Panc1 (cell line): ENCODE measurements at regions not wholly inside any gene's neighbourhood (a gene's known extent, or its start where the extent isn't known, plus 50 kb on each side); places are given as distances from the start of the nearest gene placed in this dataset.

ENCODE experiments used
- ATAC-seq: fragments of 200-7000 bp; cut with Tn5 transposase; 2 replicates; pipeline ENCODE4 v1.9.1; 2020; ENCODE audit warnings: mild to moderate bottlenecking, moderate library complexity
- BruUV-seq: library from RNA; stranded (reverse); fragments of 400-500 nt; replicated peaks from 2 replicates; lab custom pipeline; 2021; lab: Mats Ljungman, UMichigan
- CTCF ChIA-PET: fragments of 300-600 bp; sonication (Branson Sonifier 250); formaldehyde crosslinking; loops from one replicate; lab custom pipeline; 2022; ENCODE audit warnings: antibody characterized with exemption; lab: Charles Lee
- POLR2A ChIA-PET: fragments of 300-600 bp; sonication (Branson Sonifier 250); formaldehyde crosslinking; loops from one replicate; lab custom pipeline; 2022; ENCODE audit warnings: antibody characterized with exemption; lab: Charles Lee
- DNase-seq: peaks from one replicate; pipeline ENCODE4 v3.0.0-alpha.2; 2010; ENCODE audit warnings: low read depth, low spot score
- H3K27ac ChIP-seq: 2 replicates; pipeline ENCODE4 v1.5.1; 2011; ENCODE audit warnings: mild to moderate bottlenecking, low read length, inconsistent platforms
- H3K27me3 ChIP-seq: fragments of 200-500 bp; sonication (Bioruptor generic); 2 replicates; pipeline ENCODE4 v1.6.0; 2014; ENCODE audit warnings: low read length, inconsistent platforms; ENCODE audit not compliant: control insufficient read depth, insufficient read depth
- H3K36me3 ChIP-seq: fragments of 200-500 bp; sonication (Bioruptor generic); 2 replicates; pipeline ENCODE4 v1.5.1; 2014; ENCODE audit warnings: inconsistent platforms, mild to moderate bottlenecking, low read length, moderate library complexity; ENCODE audit not compliant: control insufficient read depth, insufficient read depth
- H3K4me1 ChIP-seq: 2 replicates; pipeline ENCODE4 v1.5.1; 2011; ENCODE audit warnings: inconsistent platforms, mild to moderate bottlenecking, low read length, moderate library complexity; ENCODE audit not compliant: control insufficient read depth, insufficient read depth
- H3K4me3 ChIP-seq, 2 experiments: 2 replicates each; pipeline ENCODE4 v1.5.1; 2011 to 2012; ENCODE audit warnings: low read depth in 2 of 2, low read length in 2 of 2, mild to moderate bottlenecking in 2 of 2, inconsistent platforms in 1 of 2, moderate library complexity in 1 of 2
- H3K9me3 ChIP-seq: fragments of 200-500 bp; sonication (Bioruptor generic); 2 replicates; pipeline ENCODE4 v1.5.1; 2014; ENCODE audit warnings: low read depth, mild to moderate bottlenecking, inconsistent platforms, low read length, moderate library complexity; ENCODE audit not compliant: control insufficient read depth, insufficient read depth
- POLR2AphosphoS5 ChIP-seq: IDR thresholded peaks from 2 replicates; pipeline ENCODE4 v1.6.1; 2012; ENCODE audit warnings: mild to moderate bottlenecking, low read depth, low read length, moderate library complexity
- SIN3A ChIP-seq: IDR thresholded peaks from 2 replicates; pipeline ENCODE4 v1.6.1; 2012; ENCODE audit warnings: low read depth, mild to moderate bottlenecking, low read length, moderate library complexity, borderline replicate concordance; ENCODE audit not compliant: insufficient read depth
- TCF7L2 ChIP-seq: IDR thresholded peaks from 2 replicates; pipeline ENCODE4 v1.6.1; 2011; ENCODE audit warnings: mild to moderate bottlenecking, low read depth, low read length, inconsistent platforms
- in situ Hi-C: cut with HindIII; loops from 2 replicates; pipeline ENCODE4 v1.10.0; 2016; ENCODE audit warnings: low sequenced_read_pairs, low pct_unique_long_range_greater_than_20kb
- intact Hi-C: fragments of 100-400 bp; cut with micrococcal nuclease; formaldehyde crosslinking; loops from one replicate; pipeline ENCODE4 v1.10.0; 2022; ENCODE audit not compliant: unreplicated experiment
- TF ChIP-seq, protein P1 (sequence below), 2 experiments: IDR thresholded peaks; 2 replicates each; pipeline ENCODE4 v1.6.1; 2011 to 2012; ENCODE audit warnings: low read depth in 2 of 2, control low read depth in 1 of 2, low read length in 1 of 2, mild to moderate bottlenecking in 1 of 2, moderate library complexity in 1 of 2; ENCODE audit not compliant: insufficient read depth in 1 of 2
- TF ChIP-seq, protein P2 (sequence below): fragments of 450-650 bp; IDR thresholded peaks from 2 replicates; pipeline ENCODE4 v1.5.1; 2017; ENCODE audit warnings: mild to moderate bottlenecking

DNA sequence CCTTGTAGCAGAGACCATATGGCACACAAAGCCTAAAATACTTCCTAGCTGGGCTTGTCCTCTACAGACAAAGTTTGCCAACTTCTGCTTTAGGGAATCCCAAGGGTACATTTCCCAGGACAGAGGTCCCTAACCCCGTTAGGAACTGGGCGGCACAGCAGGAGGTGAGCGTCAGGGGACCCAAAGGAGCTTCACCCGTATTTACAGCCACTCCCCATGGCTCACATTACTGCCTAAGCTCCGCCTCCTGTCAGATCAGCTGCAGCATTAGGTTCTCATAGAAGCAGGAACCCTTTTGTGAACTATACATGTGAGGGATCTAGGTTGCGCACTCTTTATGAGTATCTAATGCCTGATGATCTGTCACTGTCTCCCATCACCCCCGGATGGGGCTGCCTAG is 88.5 kb upstream of the TRPM3 start:
- in situ Hi-C loops: no loop called here
- Histone ChIP-seq H3K4me1 (no peaks in the 10 kb centered on the region), H3K27ac (no peak overlapping the region), H3K9me3 (no peaks in the 10 kb centered on the region), H3K36me3 (no peaks in the 10 kb centered on the region), H3K4me3 (no peak overlapping the region), H3K27me3 (no peaks in the 10 kb centered on the region)
- ATAC-seq (no peak), DNase-seq (no peak)
- TF ChIP-seq, protein P1, sequence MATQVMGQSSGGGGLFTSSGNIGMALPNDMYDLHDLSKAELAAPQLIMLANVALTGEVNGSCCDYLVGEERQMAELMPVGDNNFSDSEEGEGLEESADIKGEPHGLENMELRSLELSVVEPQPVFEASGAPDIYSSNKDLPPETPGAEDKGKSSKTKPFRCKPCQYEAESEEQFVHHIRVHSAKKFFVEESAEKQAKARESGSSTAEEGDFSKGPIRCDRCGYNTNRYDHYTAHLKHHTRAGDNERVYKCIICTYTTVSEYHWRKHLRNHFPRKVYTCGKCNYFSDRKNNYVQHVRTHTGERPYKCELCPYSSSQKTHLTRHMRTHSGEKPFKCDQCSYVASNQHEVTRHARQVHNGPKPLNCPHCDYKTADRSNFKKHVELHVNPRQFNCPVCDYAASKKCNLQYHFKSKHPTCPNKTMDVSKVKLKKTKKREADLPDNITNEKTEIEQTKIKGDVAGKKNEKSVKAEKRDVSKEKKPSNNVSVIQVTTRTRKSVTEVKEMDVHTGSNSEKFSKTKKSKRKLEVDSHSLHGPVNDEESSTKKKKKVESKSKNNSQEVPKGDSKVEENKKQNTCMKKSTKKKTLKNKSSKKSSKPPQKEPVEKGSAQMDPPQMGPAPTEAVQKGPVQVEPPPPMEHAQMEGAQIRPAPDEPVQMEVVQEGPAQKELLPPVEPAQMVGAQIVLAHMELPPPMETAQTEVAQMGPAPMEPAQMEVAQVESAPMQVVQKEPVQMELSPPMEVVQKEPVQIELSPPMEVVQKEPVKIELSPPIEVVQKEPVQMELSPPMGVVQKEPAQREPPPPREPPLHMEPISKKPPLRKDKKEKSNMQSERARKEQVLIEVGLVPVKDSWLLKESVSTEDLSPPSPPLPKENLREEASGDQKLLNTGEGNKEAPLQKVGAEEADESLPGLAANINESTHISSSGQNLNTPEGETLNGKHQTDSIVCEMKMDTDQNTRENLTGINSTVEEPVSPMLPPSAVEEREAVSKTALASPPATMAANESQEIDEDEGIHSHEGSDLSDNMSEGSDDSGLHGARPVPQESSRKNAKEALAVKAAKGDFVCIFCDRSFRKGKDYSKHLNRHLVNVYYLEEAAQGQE (IDR thresholded peaks at IDR 0.05; ENCODE audit: insufficient read depth in 1 of 2, low read depth in 2 of 2, low read length in 1 of 2): no peak
- TF ChIP-seq TCF7L2: no peak
- TF ChIP-seq SIN3A: no peak
- intact Hi-C loops: no loop called here
- CTCF ChIA-PET: no interaction called here
- no TSS peak for BruUV-seq
- POLR2A ChIA-PET: no interaction called here

DNA sequence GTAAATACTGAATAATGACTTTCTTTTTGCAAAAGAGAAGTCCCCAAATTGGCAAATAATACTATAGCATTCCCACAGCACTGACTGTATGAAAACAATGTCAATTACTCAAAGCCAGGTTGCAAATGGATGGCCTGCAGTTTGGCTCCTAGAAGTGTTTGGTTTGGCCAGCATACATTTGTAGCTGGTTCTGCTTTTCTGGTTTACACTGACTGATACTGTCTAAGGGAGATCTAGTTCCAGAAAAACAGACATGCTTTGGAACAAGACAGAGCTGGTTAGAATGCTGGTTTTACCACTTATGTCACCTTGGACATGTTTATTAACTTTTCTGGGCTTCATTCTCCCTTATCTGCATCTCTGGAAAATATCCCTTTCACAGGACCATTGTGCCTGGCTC is 81.5 kb upstream of the TRPM3 start:
- Histone ChIP-seq H3K4me3 (no peak overlapping the region), H3K9me3 (no peaks in the 10 kb centered on the region), H3K27me3 (no peaks in the 10 kb centered on the region), H3K27ac (no peak overlapping the region), H3K4me1 (no peaks in the 10 kb centered on the region), H3K36me3 (no peaks in the 10 kb centered on the region)
- no peak for TF ChIP-seq POLR2AphosphoS5
- TF ChIP-seq, protein P1 (IDR thresholded peaks at IDR 0.05; ENCODE audit: insufficient read depth in 1 of 2, low read depth in 2 of 2, low read length in 1 of 2): no peak
- no peak for TF ChIP-seq TCF7L2
- TF ChIP-seq, protein P2, sequence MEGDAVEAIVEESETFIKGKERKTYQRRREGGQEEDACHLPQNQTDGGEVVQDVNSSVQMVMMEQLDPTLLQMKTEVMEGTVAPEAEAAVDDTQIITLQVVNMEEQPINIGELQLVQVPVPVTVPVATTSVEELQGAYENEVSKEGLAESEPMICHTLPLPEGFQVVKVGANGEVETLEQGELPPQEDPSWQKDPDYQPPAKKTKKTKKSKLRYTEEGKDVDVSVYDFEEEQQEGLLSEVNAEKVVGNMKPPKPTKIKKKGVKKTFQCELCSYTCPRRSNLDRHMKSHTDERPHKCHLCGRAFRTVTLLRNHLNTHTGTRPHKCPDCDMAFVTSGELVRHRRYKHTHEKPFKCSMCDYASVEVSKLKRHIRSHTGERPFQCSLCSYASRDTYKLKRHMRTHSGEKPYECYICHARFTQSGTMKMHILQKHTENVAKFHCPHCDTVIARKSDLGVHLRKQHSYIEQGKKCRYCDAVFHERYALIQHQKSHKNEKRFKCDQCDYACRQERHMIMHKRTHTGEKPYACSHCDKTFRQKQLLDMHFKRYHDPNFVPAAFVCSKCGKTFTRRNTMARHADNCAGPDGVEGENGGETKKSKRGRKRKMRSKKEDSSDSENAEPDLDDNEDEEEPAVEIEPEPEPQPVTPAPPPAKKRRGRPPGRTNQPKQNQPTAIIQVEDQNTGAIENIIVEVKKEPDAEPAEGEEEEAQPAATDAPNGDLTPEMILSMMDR: no peak
- no peak for TF ChIP-seq SIN3A
- ChIA-PET POLR2A (no interaction called here), CTCF (no interaction called here)
- no TSS peak for BruUV-seq
- ATAC-seq: no peak
- intact Hi-C loops (no loop called here), in situ Hi-C loops (no loop called here)
- no peak for DNase-seq
